Liver (tissue), 3 donors: ENCODE measurements at regions not wholly inside any gene's neighbourhood (a gene's known extent, or its start where the extent isn't known, plus 50 kb on each side); places are given as distances from the start of the nearest gene placed in this dataset.

Source experiments
- FOXA1 ChIP-seq: IDR thresholded peaks from 2 replicates; pipeline ENCODE4 v1.6.1; 2016; ENCODE audit warnings: antibody characterized with exemption
- JUND ChIP-seq, 2 donors: IDR thresholded peaks; 2 replicates each; pipeline ENCODE4 v1.6.1; 2016; ENCODE audit warnings: antibody characterized with exemption in 2 of 2
- TF ChIP-seq, protein P1 (sequence below): fragments of 150-350 bp; IDR thresholded peaks from 2 replicates; pipeline ENCODE4 v1.5.1; 2017; ENCODE audit warnings: improper control_type of control experiment, low read depth, low read length; ENCODE audit not compliant: missing input control
- donor health status: healthy.
- donor health status: healthy.

DNA sequence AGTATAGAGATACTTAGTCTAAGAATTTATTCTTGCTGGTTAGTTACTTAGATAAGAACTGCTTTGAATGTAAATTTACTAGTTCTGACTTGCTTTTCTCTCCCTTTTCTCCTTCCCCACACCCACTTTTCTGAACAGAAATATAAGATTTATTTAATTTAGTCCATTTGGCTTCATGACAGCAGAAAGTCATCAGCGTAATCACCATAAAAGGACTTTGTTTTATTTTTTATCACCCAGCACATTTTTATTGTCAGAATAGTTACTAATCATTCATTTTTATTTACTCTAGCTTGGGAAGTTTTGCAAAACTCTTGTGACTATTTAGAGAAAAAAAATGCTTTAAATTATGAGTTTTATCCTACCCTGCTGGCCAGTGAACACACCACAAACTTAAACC lies 197.2 kb downstream of the CHRM3 start:
- TF ChIP-seq, protein P1, sequence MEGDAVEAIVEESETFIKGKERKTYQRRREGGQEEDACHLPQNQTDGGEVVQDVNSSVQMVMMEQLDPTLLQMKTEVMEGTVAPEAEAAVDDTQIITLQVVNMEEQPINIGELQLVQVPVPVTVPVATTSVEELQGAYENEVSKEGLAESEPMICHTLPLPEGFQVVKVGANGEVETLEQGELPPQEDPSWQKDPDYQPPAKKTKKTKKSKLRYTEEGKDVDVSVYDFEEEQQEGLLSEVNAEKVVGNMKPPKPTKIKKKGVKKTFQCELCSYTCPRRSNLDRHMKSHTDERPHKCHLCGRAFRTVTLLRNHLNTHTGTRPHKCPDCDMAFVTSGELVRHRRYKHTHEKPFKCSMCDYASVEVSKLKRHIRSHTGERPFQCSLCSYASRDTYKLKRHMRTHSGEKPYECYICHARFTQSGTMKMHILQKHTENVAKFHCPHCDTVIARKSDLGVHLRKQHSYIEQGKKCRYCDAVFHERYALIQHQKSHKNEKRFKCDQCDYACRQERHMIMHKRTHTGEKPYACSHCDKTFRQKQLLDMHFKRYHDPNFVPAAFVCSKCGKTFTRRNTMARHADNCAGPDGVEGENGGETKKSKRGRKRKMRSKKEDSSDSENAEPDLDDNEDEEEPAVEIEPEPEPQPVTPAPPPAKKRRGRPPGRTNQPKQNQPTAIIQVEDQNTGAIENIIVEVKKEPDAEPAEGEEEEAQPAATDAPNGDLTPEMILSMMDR = no peak
- TF ChIP-seq FOXA1 (no peak), JUND (IDR thresholded peaks at IDR 0.05) (no peak)
